ENCODE measurements at regions not wholly inside any gene's neighbourhood (a gene's known extent, or its start where the extent isn't known, plus 50 kb on each side); places are given as distances from the start of the nearest gene placed in this dataset.
"Not testable (repeated sequence)": the region's sequence is repeated elsewhere in the genome, so short reads cannot be mapped to it uniquely, and the experiment has no call there.

GRCh38 chr1:172851856-172852255 is 193.0 kb downstream of the FASLG start:
- H2BK5ac ChIP-seq (ENCODE audit: low read length): no peak overlapping the region
- H3K27me3 ChIP-seq (ENCODE audit: control insufficient read depth in 3 of 3, insufficient read depth in 3 of 3, low read depth in 1 of 3, low read length in 3 of 3): no peaks in the 10 kb centered on the region
- no peaks in the 10 kb centered on the region for H3K9me3 ChIP-seq (replicated peaks in 1 of 2; ENCODE audit: control insufficient read depth in 2 of 2, insufficient read depth in 1 of 2, low read depth in 1 of 2, low read length in 2 of 2)
- H3K4ac ChIP-seq (ENCODE audit: low read length): no peak overlapping the region
- no peak overlapping the region for H3K9ac ChIP-seq (ENCODE audit: low read depth, low read length, poor library complexity)
- no peak for DNase-seq (ENCODE audit: low spot score)
- H3K79me1 ChIP-seq (ENCODE audit: low read depth, low read length): no peaks in the 10 kb centered on the region
- H3K18ac ChIP-seq (ENCODE audit: low read length): no peak overlapping the region
- no peak overlapping the region for H2BK15ac ChIP-seq (ENCODE audit: low read length)
- no CpG with 5 or more reads among the region's 2 CpGs for WGBS, 2 donors (ENCODE audit: extremely low coverage in 2 of 2, insufficient read length in 2 of 2, insufficient replicate concordance in 1 of 2)
- peaks cover 0 to 2% of the 10 kb centered on the region in 2 donors for H3K4me1 ChIP-seq (ENCODE audit: control insufficient read depth in 2 of 2, insufficient read depth in 1 of 2, low read depth in 1 of 2, low read length in 2 of 2)
- no peak overlapping the region for H3K14ac ChIP-seq (ENCODE audit: low read length)
- no peak overlapping the region for H2BK12ac ChIP-seq (ENCODE audit: low read length)
- no peak overlapping the region for H4K8ac ChIP-seq (ENCODE audit: low read depth, low read length)
- H3K4me2 ChIP-seq (ENCODE audit: insufficient read depth, low read length, poor library complexity, severe bottlenecking): no peak overlapping the region
- no peak overlapping the region for H3K23ac ChIP-seq (ENCODE audit: low read depth, low read length, poor library complexity)
- H3K27ac ChIP-seq (replicated peaks; ENCODE audit: low read length): no peak overlapping the region
- H3K4me3 ChIP-seq (ENCODE audit: low read length in 2 of 2): no peak overlapping the region
- no peak overlapping the region for H4K91ac ChIP-seq (ENCODE audit: low read depth, low read length, poor library complexity)
- H3K36me3 ChIP-seq (replicated peaks in 1 of 2; ENCODE audit: control insufficient read depth in 2 of 2, insufficient read depth in 2 of 2, low read length in 2 of 2): no peaks in the 10 kb centered on the region
- no peak overlapping the region for H2AK5ac ChIP-seq (ENCODE audit: low read depth, low read length)
- H2BK120ac ChIP-seq (ENCODE audit: low read depth, low read length): no peak overlapping the region
- no peak overlapping the region for H2AFZ ChIP-seq (ENCODE audit: low read length)

DNA sequence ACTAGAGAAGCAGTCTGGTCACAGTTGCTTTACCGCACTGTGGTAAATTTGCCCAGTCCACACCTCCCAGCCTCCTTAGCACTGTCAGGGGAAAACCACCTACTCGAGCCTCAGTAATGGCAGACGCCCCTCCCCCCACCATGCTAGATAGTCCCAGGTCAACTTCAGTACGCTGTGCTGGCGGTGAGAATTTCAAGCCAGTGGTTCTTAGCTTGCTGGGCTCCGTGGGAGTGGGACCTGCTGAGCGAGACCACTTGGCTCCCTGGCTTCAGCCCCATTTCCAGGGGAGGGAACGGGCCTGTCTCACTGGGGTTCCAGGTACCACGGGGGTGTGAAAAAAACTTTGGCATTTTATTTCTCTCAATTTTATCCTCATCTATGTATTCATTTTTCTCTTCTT is 194.8 kb downstream of the TNFSF18 start:
- not testable (repeated sequence) for H3K79me1 ChIP-seq (ENCODE audit: low read depth, low read length); H2AK5ac ChIP-seq (ENCODE audit: low read depth, low read length); H2BK120ac ChIP-seq (ENCODE audit: low read depth, low read length); H3K4me2 ChIP-seq (ENCODE audit: insufficient read depth, low read length, poor library complexity, severe bottlenecking); H3K9ac ChIP-seq (ENCODE audit: low read depth, low read length, poor library complexity); H3K4me1 ChIP-seq (ENCODE audit: control insufficient read depth in 2 of 2, insufficient read depth in 1 of 2, low read depth in 1 of 2, low read length in 2 of 2); DNase-seq (ENCODE audit: low spot score); H3K4me3 ChIP-seq (ENCODE audit: low read length in 2 of 2); H2BK5ac ChIP-seq (ENCODE audit: low read length); H2AFZ ChIP-seq (ENCODE audit: low read length); H4K91ac ChIP-seq (ENCODE audit: low read depth, low read length, poor library complexity); H3K27ac ChIP-seq (replicated peaks; ENCODE audit: low read length); H3K36me3 ChIP-seq (replicated peaks in 1 of 2; ENCODE audit: control insufficient read depth in 2 of 2, insufficient read depth in 2 of 2, low read length in 2 of 2); H3K27me3 ChIP-seq (ENCODE audit: control insufficient read depth in 3 of 3, insufficient read depth in 3 of 3, low read depth in 1 of 3, low read length in 3 of 3); H2BK15ac ChIP-seq (ENCODE audit: low read length); H3K23ac ChIP-seq (ENCODE audit: low read depth, low read length, poor library complexity); H3K4ac ChIP-seq (ENCODE audit: low read length); H3K9me3 ChIP-seq (replicated peaks in 1 of 2; ENCODE audit: control insufficient read depth in 2 of 2, insufficient read depth in 1 of 2, low read depth in 1 of 2, low read length in 2 of 2); H2BK12ac ChIP-seq (ENCODE audit: low read length); H3K18ac ChIP-seq (ENCODE audit: low read length); H3K14ac ChIP-seq (ENCODE audit: low read length); H4K8ac ChIP-seq (ENCODE audit: low read depth, low read length)
- whole genome bisulfite sequencing, 2 donors (ENCODE audit: extremely low coverage in 2 of 2, insufficient read length in 2 of 2, insufficient replicate concordance in 1 of 2): no CpG with 5 or more reads among the region's 9 CpGs

DNA sequence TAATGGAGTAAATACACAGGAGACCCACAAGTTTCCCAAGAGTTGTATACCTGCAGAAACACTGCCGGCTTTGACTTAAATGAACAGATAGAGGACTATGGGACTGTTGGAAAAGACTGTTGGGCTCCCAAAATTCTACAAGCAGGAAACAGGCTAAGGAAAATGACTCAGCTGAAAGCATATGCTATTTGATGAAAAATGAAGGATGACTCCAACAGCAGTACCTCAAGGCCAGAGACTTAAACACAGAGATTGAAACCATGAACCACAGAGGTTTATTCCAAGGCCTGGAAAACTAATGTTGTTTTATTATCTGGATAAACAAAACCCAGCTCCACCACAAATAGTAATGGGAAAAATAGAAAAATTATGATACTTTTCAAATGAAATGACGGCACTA is 187.7 kb downstream of the TNFSF18 start:
- no CpG with 5 or more reads among the region's 2 CpGs for WGBS, 2 donors (ENCODE audit: extremely low coverage in 2 of 2, insufficient read length in 2 of 2, insufficient replicate concordance in 1 of 2)
- no peak overlapping the region for H2BK120ac ChIP-seq (ENCODE audit: low read depth, low read length)
- H3K4me1 ChIP-seq (ENCODE audit: control insufficient read depth in 2 of 2, insufficient read depth in 1 of 2, low read depth in 1 of 2, low read length in 2 of 2): no peaks in the 10 kb centered on the region
- H3K23ac ChIP-seq (ENCODE audit: low read depth, low read length, poor library complexity): no peak overlapping the region
- no peaks in the 10 kb centered on the region for H3K79me1 ChIP-seq (ENCODE audit: low read depth, low read length)
- H3K9me3 ChIP-seq (replicated peaks in 1 of 2; ENCODE audit: control insufficient read depth in 2 of 2, insufficient read depth in 1 of 2, low read depth in 1 of 2, low read length in 2 of 2): no peaks in the 10 kb centered on the region
- no peak overlapping the region for H3K18ac ChIP-seq (ENCODE audit: low read length)
- H4K8ac ChIP-seq (ENCODE audit: low read depth, low read length): no peak overlapping the region
- no peak overlapping the region for H2AFZ ChIP-seq (ENCODE audit: low read length)
- no peak overlapping the region for H2BK12ac ChIP-seq (ENCODE audit: low read length)
- DNase-seq (ENCODE audit: low spot score): no peak
- H3K27me3 ChIP-seq (ENCODE audit: control insufficient read depth in 3 of 3, insufficient read depth in 3 of 3, low read depth in 1 of 3, low read length in 3 of 3): no peaks in the 10 kb centered on the region
- no peak overlapping the region for H4K91ac ChIP-seq (ENCODE audit: low read depth, low read length, poor library complexity)
- H3K4ac ChIP-seq (ENCODE audit: low read length): no peak overlapping the region
- no peak overlapping the region for H2BK15ac ChIP-seq (ENCODE audit: low read length)
- H3K4me2 ChIP-seq (ENCODE audit: insufficient read depth, low read length, poor library complexity, severe bottlenecking): no peak overlapping the region
- no peak overlapping the region for H2BK5ac ChIP-seq (ENCODE audit: low read length)
- no peak overlapping the region for H3K14ac ChIP-seq (ENCODE audit: low read length)
- no peak overlapping the region for H2AK5ac ChIP-seq (ENCODE audit: low read depth, low read length)
- no peaks in the 10 kb centered on the region for H3K36me3 ChIP-seq (replicated peaks in 1 of 2; ENCODE audit: control insufficient read depth in 2 of 2, insufficient read depth in 2 of 2, low read length in 2 of 2)
- no peak overlapping the region for H3K4me3 ChIP-seq (ENCODE audit: low read length in 2 of 2)
- H3K27ac ChIP-seq (replicated peaks; ENCODE audit: low read length): no peak overlapping the region
- no peak overlapping the region for H3K9ac ChIP-seq (ENCODE audit: low read depth, low read length, poor library complexity)

DNA sequence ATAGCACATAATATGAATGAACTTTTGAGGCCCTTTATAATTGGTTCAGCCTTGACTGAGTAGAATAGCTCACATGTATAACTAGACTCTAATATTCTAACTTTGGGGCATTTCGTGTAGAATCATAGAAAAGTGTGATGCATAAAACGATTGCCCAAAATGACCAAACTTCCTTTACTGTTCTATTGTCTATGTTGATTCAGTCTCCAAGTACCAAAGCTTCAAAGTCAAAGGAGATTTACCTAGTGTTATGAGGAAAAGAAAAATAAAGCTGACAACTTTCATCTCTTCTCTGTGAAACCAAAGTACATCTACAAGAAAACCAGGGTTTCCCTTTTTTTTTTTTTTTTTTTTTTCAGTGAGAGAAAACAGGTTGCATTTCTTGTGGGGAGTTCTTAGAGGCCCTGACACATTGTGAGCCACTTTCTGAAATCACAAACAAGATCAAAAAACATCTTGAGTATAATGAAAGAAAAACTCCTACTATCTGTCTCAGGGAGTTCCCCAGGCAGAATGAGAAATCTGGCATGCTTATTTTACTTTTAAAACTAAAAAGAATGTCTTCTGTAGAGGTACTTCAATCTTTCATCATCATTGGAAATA is 183.4 kb downstream of the TNFSF18 start:
- Histone ChIP-seq H3K9ac (ENCODE audit: low read depth, low read length, poor library complexity) (no peak overlapping the region), H3K4me3 (ENCODE audit: low read length in 2 of 2) (no peak overlapping the region), H3K79me1 (ENCODE audit: low read depth, low read length) (no peaks in the 10 kb centered on the region), H2AK5ac (ENCODE audit: low read depth, low read length) (no peak overlapping the region), H4K8ac (ENCODE audit: low read depth, low read length) (no peak overlapping the region), H3K27ac (replicated peaks; ENCODE audit: low read length) (no peak overlapping the region), H3K36me3 (replicated peaks in 1 of 2; ENCODE audit: control insufficient read depth in 2 of 2, insufficient read depth in 2 of 2, low read length in 2 of 2) (no peaks in the 10 kb centered on the region), H3K9me3 (replicated peaks in 1 of 2; ENCODE audit: control insufficient read depth in 2 of 2, insufficient read depth in 1 of 2, low read depth in 1 of 2, low read length in 2 of 2) (no peaks in the 10 kb centered on the region), H3K4ac (ENCODE audit: low read length) (no peak overlapping the region), H3K23ac (ENCODE audit: low read depth, low read length, poor library complexity) (no peak overlapping the region), H3K4me1 (ENCODE audit: control insufficient read depth in 2 of 2, insufficient read depth in 1 of 2, low read depth in 1 of 2, low read length in 2 of 2) (no peaks in the 10 kb centered on the region), H2BK5ac (ENCODE audit: low read length) (no peak overlapping the region), H3K4me2 (ENCODE audit: insufficient read depth, low read length, poor library complexity, severe bottlenecking) (no peak overlapping the region), H3K14ac (ENCODE audit: low read length) (no peak overlapping the region), H2BK15ac (ENCODE audit: low read length) (no peak overlapping the region), H2BK120ac (ENCODE audit: low read depth, low read length) (no peak overlapping the region), H2BK12ac (ENCODE audit: low read length) (no peak overlapping the region), H3K27me3 (ENCODE audit: control insufficient read depth in 3 of 3, insufficient read depth in 3 of 3, low read depth in 1 of 3, low read length in 3 of 3) (no peaks in the 10 kb centered on the region), H4K91ac (ENCODE audit: low read depth, low read length, poor library complexity) (no peak overlapping the region), H2AFZ (ENCODE audit: low read length) (no peak overlapping the region), H3K18ac (ENCODE audit: low read length) (no peak overlapping the region)
- DNase-seq (ENCODE audit: low spot score): no peak
- WGBS, 2 donors (ENCODE audit: extremely low coverage in 2 of 2, insufficient read length in 2 of 2, insufficient replicate concordance in 1 of 2): no CpG with 5 or more reads among the region's 2 CpGs
